Activated CD4-positive, alpha-beta T cell treated with anti-CD3 and anti-CD28 coated beads for 24 hours (primary cell): ENCODE measurements at regions not wholly inside any gene's neighbourhood (a gene's known extent, or its start where the extent isn't known, plus 50 kb on each side); places are given as distances from the start of the nearest gene placed in this dataset.
"Not testable (repeated sequence)": the region's sequence is repeated elsewhere in the genome, so short reads cannot be mapped to it uniquely, and the experiment has no call there.

Experiments
- DNase-seq, 2 donors: peaks; one replicate each; pipeline ENCODE4 v3.0.0-alpha.2; 2020; ENCODE audit warnings: low read depth in 2 of 2

DNA sequence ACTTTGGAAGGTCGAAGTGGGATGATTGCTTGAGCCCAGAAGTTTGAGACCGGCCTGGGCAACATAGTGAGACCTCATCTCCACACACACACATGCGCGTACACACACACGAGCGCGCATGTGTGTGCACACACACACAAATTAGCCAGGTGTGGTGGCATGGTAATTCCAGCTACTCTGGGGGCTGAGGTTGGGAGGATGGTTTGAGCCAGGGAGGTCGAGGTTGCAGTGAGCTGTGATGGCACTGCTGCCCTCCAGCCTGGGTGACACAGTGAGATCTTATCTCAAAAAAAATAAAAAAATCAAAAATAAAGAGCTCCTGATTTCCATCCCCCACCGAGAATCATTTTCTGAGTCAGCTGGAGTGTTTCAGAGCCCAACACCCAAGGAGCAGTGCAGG is 261.5 kb upstream of the PLGLB2 start:
- not testable (repeated sequence) for DNase-seq

DNA sequence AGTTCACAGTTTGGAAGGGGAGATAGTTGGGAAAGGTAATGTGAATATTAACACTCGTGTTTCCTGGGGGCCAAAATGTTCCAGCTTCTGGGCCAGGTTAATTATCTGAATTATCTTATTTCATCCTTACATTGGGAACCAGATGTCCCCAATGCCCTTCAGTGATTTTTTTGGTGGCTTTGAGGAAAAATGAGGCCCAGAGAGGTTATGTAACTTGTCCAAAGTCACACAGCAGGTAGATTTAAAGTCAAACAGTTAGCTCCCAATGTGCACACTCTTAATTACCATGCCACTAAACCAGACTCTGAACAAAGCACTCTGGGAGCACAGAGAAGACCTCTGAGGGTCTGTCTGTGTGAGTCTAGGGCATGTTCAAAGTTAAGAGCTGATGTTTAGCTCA is 259.9 kb upstream of the PLGLB2 start:
- not testable (repeated sequence) for DNase-seq

DNA sequence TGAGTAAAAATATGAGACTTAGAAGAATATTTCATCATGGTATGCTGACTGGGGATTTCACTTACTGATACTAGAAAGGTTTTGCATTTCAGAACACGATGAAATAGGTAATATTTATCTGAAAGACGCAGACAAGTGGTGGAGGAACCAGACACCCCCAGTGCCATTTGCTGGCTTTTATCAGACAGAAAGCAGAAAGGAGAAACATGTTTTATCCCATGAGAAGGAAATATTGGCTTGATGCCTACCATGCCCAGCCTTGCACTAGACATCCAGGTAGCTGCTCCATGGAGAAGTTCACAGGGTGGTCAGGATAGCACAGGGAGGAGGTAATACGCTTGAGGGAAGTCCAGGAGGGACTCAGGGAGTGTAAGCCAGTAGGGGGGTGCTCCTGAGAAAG is 258.9 kb upstream of the PLGLB2 start:
- DNase-seq, result not testable (repeated sequence)

DNA sequence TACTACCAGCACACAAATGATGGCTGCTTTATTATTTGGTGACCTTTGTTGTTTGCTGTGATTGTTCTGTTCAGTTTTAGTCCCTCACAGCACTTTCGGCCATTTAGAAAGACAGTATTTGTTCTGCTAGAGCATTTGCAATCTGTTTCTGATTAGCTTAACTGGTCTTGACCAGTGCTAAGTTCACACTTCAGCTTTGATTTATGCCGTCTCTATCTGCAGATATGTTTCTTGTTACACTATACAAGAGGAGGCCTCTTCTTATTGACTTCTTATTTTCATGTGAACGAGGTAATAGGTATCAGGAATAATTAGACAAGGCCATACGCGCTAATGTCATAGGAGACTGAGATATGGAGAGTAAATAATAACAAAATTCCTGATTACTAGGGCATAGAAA is 253.0 kb upstream of the PLGLB2 start:
- DNase-seq, result not testable (repeated sequence)

DNA sequence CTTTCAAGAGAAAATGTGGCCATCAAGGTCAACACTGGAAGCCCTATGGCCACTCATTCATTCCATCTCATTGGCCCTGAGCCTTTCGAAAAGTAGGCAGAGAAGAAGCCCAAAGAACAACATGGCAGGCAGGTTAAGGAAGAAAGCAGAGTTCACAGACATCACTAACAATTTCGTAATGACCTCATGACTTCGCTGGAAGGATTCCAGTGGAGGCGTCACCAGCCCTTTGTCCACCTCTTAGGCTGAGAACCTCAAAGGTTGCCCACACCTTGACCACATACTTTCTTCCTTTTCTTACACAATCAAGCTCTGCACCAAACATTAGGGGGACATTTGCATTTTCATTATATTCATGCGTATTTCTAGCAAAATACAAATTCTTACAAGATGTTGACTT is 252.4 kb upstream of the PLGLB2 start:
- not testable (repeated sequence) for DNase-seq

DNA sequence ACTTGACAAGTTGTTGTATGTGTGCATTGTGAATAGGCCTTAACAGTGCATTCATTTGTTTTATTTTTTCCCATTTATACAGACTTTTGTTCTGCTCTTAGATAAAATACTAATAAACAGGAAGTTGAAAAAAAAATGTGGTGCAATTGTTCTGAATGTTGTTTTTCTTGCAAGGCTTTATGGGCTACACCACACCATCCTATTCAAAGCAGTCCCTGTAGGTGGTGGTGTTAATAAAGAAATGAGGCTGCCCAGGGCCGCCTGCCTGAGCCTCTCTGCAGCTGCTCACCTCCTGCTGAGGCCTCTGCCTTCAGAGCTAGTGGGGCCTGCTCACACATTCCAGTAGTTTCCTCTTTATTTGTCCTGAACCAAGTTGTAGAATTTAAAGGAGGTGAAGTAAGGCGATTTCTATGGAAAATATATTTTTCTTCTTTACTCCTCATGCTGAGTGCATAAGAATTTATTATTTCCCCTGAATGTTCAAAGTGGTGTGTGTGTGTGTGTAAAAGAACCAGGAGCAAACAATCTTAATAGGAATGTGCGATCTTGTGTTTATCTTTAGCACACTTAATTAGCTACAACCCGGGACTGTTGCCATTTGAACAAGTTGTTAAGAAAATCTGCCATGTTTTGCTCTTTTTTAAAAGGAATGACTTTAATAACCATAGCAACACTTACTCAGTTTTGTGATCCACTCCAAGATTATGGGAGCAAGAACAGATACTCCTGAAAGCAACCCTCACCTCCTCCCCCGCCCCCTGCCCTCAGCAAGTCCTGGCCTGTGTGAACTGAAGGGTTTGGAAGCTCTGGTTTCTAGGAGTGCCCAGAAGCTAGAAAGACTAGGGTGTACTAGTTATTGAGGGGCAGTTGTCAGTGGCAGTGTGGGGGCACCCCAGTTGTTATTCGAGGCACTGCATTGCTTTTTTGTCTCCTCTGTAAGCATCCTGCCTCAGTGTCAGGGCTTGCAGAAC is 251.6 kb upstream of the PLGLB2 start:
- not testable (repeated sequence) for DNase-seq

DNA sequence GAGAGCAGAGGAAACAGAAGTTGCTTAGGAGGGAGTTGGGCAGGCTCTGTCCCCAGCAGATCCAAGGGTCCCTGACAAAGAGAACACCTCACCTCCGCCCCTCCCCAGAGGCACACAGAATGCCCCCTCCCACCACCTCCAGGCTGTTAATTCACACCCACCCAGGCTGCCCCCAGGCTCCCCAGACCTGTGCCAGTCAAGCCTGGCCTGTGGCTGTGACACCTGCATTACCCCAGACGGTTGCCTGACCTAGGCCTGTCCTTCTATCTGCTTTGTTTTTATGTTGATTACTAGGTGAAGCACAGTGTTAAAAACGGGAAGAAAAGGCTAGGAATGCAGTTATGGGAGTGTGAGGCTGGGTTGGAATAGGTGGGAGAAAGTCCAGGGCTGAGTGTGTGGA is 250.8 kb upstream of the PLGLB2 start:
- DNase-seq, result not testable (repeated sequence)

DNA sequence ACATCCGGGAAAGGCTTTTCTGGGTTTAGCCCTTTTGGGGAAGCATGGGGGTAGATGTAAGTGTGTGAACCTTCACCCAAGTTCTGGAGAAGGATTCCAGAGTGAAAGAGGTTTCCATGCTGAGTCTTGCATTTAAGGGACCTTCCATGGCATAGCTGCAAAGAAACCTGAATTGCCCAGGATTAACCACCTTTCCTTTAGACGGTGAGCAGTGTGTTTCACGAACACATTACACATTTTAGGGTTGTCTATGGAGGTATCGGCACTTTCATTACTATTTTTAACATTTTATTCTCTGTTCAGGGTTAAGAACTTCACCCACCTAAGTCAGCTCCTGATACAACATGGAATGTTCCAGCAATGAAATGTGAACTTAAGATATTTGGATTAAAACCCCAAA is 250.2 kb upstream of the PLGLB2 start:
- DNase-seq, result not testable (repeated sequence)

DNA sequence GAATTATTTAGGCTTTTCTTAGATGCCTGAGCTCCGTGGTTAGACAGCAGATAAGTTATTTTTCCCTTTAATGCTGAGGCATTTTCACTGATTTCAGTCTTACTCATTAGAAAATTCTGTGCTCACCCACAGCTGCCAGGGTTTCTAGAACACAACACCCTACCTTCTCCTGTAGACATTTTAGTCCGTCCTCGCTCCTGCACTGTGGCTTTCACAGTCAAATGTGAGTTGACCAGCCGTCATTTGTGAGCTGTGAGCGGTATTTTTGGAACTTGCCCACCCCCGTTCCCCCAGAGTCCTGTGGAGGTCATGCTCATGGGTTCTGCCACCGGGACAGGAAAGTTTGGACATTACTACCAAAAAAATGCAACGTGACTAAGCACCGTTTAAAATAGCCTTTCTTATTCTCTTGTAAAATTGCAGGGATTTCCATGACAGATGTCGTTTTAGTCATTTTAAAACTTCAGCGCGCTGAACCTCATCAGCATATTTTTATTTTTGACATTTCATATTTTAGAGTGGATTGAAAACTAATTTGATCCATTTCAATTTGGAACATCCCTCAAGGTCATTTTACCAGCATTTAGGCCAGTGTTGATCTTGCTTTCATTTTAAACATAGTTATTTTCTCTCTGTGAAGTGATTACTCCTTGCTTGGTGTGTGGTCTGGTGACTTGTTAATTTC is 249.6 kb upstream of the PLGLB2 start:
- DNase-seq, result not testable (repeated sequence)

DNA sequence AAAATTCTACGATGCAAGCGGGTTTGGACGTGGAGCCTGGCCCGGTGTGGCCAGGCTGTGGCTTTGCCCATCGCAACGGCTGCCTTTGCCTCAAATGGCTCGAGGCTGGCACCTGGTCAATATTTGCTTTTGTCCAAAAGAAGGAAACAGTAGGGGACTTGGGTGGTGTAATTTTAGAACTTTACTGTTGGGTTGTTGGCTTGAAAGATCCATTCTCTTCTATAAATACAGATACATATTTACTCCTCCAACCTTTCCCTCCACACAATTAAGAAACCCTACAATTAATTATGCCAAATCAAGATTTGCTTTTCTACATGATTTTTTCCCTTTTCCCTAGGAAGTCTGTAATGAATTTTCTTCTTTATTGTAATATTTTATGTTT is 249.0 kb upstream of the PLGLB2 start:
- not testable (repeated sequence) for DNase-seq

DNA sequence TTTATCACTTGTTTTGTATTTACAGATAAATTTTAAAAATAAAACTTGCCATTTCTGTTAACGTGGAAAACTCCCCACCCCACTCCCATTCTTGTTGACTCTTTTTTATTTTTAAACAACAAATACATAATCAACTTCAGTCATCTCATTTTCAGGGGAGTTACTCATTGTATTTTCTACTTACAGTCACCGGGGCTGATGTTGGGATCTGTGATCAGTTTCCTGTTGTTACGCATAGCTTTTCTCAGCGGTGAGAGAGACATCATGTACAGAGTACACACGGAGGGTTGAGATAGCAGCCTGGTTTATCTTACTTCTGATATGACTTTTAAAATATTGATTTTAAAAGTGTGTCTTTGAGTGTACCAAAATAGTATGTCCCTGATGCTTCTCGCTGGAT is 248.0 kb upstream of the PLGLB2 start:
- DNase-seq, result not testable (repeated sequence)

DNA sequence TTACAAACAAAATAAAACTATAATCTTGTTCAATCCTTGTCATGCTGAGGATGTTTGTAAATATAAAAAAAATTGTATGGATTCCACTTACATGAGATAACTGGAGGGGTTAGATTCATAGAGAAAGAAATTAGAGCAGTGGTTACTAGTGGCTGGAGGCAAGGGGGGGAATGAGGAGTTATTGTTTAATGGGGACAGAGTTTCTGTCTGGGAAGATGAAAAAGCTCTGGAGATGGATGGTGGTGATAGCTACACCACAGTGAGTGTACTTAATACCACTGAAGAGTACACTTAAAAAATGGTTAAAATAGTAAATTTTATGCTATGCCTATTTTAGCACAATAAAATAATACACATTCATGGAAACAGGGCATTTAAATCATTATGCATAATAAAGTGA is 247.5 kb upstream of the PLGLB2 start:
- DNase-seq, result not testable (repeated sequence)

DNA sequence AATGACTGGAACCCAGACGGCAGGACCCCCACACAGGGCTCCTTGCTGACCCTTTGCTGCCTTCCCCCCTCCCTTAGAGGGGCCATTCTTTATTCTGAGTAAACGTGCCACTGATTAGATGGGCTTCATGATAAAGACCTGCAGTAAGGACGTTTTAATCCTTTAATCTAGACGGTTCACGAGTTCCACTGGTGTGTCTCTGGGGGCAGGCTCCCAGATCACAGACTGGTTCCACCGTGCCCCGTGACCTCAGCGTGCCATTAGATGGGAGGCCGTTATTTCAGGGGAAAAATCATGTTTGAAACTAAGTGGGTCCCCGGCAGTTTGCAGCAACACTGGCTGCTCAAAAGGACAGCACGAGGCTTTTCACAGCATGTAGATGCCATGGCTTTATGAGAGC is 246.9 kb upstream of the PLGLB2 start:
- not testable (repeated sequence) for DNase-seq

DNA sequence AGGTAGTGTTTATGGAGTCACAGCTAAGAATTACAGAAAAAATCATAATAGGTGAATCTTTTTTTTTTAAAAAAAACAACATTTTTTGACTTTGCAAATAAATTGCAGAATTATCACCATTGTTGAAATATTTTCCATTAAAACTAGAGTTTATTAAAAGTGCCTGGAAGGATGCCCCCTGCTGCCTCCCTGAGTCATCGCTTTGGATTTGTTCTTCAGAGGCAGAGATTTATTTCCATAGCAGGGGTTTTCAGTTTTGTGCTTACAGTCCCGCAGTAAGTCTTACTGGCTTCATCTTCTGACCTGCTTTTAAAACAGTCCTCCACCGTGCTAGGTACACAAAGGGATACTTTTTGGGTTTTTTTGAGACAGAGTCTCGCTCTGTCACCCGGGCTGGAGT is 244.9 kb upstream of the PLGLB2 start:
- DNase-seq, result not testable (repeated sequence)

DNA sequence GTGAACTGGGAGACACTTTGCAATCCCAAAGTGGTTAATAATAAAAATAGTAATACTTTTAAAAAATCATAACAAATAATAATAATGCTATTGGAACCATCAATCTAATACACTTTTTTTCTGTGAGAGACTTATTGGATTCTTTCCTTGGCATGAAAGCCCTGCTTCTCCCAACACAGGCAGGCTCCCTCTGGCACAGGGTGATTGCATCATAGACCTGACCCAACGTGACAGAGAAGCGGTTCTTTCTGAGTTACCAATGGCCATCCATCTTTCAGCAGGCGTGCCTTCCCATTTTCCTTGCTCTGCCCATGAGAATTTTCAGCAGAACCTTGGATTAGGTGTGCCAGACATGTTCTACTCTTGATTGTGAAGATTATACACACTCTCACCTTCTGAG is 242.6 kb upstream of the PLGLB2 start:
- DNase-seq, result not testable (repeated sequence)

DNA sequence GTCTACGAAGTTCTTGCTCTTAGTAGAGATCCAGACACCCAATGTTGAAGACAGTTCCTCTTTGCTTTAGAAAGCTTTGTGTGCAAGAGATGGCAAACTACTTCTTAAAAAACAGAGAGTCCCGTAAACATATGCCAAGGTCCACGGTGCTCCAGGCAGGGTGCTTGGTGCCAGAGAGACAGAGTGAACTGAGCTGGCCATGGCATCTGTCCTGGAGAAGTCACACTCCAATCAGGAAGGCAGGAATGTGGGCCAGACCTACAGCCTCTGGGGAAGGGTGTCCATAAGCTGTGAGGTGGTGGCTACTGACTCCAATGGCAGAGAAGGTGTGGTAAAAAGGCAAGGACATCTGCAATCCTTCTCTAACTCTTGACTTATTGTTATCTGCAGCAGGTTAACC is 242.0 kb upstream of the PLGLB2 start:
- not testable (repeated sequence) for DNase-seq

DNA sequence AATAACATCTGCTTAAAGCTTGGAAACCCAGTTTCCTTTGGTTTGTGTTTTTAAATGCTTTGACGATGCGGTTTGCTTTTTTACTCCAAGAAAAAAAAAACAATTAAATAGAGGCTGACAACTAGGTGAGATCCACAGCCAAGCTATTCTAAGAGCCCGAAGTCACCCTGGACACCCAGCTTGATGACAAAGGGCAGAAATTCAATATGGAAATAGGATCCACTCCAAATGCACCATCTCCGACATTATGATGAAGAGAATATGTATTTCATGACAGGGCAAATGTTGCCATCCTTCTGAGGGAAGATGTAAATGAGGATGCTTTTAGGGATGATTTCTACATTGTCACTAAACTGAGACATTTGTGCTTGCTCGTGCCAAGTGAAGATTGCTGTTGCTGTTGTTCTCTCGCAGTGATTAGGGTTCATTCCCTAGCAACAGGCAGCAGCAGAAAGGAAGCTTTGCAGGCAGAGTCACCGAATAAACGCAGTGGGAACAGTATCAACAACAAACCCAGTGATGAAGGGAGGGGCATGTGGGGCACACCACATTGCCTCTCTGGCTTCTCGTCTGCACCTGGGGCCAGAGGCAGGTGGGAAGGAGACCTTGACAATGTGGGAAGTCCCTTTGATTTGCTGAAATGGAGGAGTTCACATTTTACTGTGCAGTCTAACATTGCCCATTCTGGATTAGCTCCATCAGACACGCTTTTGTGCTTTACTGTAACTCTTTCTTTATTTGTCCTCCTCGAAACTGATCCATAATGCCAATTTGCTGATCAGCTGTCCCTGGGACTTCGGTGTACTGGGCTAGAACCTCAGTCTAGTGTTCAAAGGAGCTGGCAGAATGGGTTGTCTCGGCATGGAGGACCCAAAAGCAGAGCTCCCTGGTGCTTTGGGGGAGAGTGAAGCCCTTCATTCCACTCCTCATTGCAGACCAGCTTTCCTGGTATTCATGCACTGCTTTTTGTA is 240.2 kb upstream of the PLGLB2 start:
- not testable (repeated sequence) for DNase-seq

DNA sequence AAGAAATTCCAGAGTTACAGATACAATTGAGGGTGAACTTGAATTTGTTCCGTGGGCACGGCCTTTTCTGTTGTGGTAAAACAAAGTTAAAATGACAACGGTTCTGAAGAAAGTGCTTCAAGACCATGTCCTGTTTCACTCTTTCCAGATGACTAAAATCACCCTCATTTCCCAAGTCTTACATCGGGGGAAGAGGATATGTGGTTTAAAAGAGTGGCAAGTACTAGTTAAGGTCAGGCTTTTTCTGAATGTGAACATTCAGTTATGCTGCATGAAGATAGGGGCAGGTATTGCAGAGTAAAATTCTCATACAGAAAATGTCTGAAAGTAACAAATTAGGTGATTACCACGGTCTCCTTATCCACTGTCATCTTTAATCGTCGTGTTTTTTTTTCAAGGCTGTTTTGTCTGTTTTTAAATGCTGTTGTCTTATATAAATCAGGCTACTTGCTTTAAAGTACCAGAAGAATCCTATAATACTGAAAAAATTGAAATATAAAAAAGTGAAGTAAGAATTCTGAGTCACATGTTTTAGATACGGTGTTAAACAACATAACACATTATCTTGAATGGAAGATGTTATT is 236.6 kb upstream of the PLGLB2 start:
- DNase-seq, result not testable (repeated sequence)

DNA sequence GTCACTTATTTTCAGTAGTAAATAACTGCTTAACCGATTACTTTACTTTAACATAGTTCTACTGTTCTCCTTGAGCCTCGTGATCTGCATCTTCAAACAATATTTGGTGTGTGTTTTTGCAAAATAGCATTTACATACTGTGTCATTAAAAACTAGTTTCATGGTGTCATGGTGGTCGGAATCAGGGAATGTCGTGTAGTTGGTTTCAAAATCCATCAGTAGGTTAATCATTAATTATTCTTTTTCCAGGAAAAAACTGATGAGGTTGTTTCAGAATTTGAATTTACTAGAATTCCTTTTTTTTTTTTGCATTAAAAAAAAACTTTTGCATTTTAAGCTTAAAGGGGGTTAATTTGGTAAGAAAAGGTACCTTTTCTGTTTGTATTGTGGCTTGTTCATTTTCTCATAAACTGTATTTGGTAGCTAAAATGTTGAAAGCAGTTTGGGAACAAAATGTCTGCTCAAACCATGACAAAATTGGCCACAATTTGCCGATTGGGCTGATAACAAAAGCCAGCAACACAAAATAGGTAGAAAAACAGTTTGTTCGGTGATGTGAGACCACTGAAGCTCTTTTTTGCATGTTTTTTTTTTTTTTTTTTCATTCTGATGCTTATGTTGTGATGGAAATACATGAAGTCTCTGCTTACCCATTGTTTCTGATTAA is 234.9 kb upstream of the PLGLB2 start:
- DNase-seq, result not testable (repeated sequence)

DNA sequence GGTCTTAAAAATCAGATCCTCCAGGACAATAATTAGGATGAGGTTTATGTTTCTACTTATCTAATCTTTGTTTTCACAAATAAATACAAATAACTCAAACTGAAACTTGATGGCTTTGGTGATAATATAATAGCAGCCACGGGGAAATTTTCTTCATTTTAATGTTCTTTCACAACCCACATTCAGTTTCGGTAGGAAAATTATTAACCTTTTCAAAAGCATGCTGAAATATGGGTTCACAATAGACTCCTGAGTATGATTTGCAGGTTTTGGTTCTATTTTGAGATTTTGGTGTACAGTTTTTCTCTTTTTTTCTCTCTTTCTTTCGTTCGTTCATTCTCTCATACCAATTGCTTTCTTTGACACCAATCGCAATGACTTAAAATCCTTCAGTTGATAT is 233.9 kb upstream of the PLGLB2 start:
- not testable (repeated sequence) for DNase-seq

DNA sequence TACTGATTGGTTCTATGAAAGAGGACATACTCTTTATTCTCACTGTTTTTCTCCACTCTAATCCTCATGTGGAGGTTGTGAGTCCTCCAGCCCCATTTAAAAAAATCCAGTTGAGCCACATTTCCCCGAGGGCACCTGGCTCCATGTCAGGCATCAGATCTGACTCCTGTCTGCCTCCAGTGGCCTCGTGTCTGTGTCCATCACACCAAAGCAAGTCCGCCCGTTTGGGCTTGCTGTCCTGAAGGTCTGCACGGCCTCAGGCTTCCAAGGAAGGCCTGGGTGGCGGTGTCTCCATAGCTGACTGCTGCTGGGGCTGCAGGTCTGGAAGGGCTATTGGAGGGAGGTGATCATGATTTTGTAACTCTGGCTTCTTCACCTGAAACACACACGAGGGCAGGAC is 233.4 kb upstream of the PLGLB2 start:
- DNase-seq, result not testable (repeated sequence)
